Aorta (tissue), 5 donors: ENCODE measurements at regions not wholly inside any gene's neighbourhood (a gene's known extent, or its start where the extent isn't known, plus 50 kb on each side); places are given as distances from the start of the nearest gene placed in this dataset.
"Not testable (repeated sequence)": the region's sequence is repeated elsewhere in the genome, so short reads cannot be mapped to it uniquely, and the experiment has no call there.

Experiments
- ATAC-seq: fragments of 200-7000 bp; cut with Tn5 transposase; one replicate; pipeline ENCODE4 v1.9.1; 2022; ENCODE audit warnings: moderate library complexity; ENCODE audit not compliant: low FRiP score
- DNase-seq, 2 donors: peaks; one replicate each; pipeline ENCODE4 v3.0.0-alpha.2; 2020
- H3K27ac ChIP-seq, 2 donors: one replicate each; pipeline ENCODE4 v1.5.1; 2013; ENCODE audit warnings: low read length in 2 of 2, mild to moderate bottlenecking in 2 of 2, moderate library complexity in 2 of 2, control low read depth in 1 of 2, inconsistent platforms in 1 of 2, low read depth in 1 of 2
- H3K27me3 ChIP-seq, 2 donors: one replicate each; pipeline ENCODE4 v1.6.1; 2013; ENCODE audit warnings: control low read depth in 1 of 2, low read length in 1 of 2, mild to moderate bottlenecking in 1 of 2, moderate library complexity in 1 of 2; ENCODE audit not compliant: insufficient read depth in 2 of 2, control insufficient read depth in 1 of 2
- H3K36me3 ChIP-seq, 2 donors: one replicate each; pipeline ENCODE4 v1.6.1; 2013; ENCODE audit warnings: control low read depth in 1 of 2, low read length in 1 of 2, mild to moderate bottlenecking in 1 of 2; ENCODE audit not compliant: insufficient read depth in 2 of 2, control insufficient read depth in 1 of 2
- H3K4me1 ChIP-seq, 2 donors: one replicate each; pipeline ENCODE4 v1.6.1; 2013; ENCODE audit warnings: low read length in 2 of 2, control low read depth in 1 of 2, mild to moderate bottlenecking in 1 of 2, moderate library complexity in 1 of 2; ENCODE audit not compliant: insufficient read depth in 2 of 2, control insufficient read depth in 1 of 2
- H3K4me3 ChIP-seq, 2 donors: one replicate each; pipeline ENCODE4 v1.5.1; 2013; ENCODE audit warnings: low read length in 2 of 2, control low read depth in 1 of 2, mild to moderate bottlenecking in 1 of 2
- H3K9me3 ChIP-seq: one replicate; pipeline ENCODE4 v1.6.1; 2013; ENCODE audit warnings: mild to moderate bottlenecking, low read length; ENCODE audit not compliant: control insufficient read depth
- whole genome bisulfite sequencing, 2 donors: extraction: QIAGEN DNeasy Blood & Tissue Kit; methylation state at CpG; one replicate each; pipeline ENCODE4 v1.1.7; 2013; 5-methylcytosine and 5-hydroxymethylcytosine counted together
- intact Hi-C, 2 donors: fragments of 100-400 bp; cut with DNase I; formaldehyde crosslinking; loops; one replicate each; pipeline versions ENCODE4 v1.14.2 to v1.15.0; 2022
- donor health status: healthy with polysubstance abuse.
- donor health status: Bipolar disorder and iron deficiency.
- donor health status: DM: no; HTN: no; CAD: no.
- donor health status: DM: no; HTN: no; CAD: no.
- donor health status: DM: yes; HTN: yes; CAD: no.

- H3K4me3 ChIP-seq: no peak overlapping the region
- no peak overlapping the region for H3K27ac ChIP-seq
- no peaks in the 10 kb centered on the region for H3K9me3 ChIP-seq
- H3K36me3 ChIP-seq: peaks cover 8 to 14% of the 10 kb centered on the region in 2 donors
- intact Hi-C loops: no loop called here
- DNase-seq (no peak), ATAC-seq (no peak)
- WGBS, 2 donors: 70 to 77% methylated on average over 7 of the region's 7 CpGs
- no peaks in the 10 kb centered on the region for H3K4me1 ChIP-seq
- H3K27me3 ChIP-seq: no peaks in the 10 kb centered on the region
These were observed 84.6 kb downstream of the IARS1 start for GRCh38 chr9:92208693-92209524.

- no peak for DNase-seq
- 84 to 89% methylated on average over 1 of the region's 1 CpG for WGBS, 2 donors
- ATAC-seq: no peak
- peaks cover 8 to 14% of the 10 kb centered on the region in 2 donors for H3K36me3 ChIP-seq
- no peak overlapping the region for H3K27ac ChIP-seq
- H3K27me3 ChIP-seq: no peaks in the 10 kb centered on the region
- no peaks in the 10 kb centered on the region for H3K9me3 ChIP-seq
- no peak overlapping the region for H3K4me3 ChIP-seq
- intact Hi-C loops: no loop called here
- H3K4me1 ChIP-seq: no peaks in the 10 kb centered on the region
These were observed 87.0 kb downstream of the IARS1 start for GRCh38 chr9:92206488-92206887.

- H3K36me3 ChIP-seq, H3K27ac ChIP-seq, H3K9me3 ChIP-seq, H3K27me3 ChIP-seq, DNase-seq, ATAC-seq, H3K4me1 ChIP-seq, H3K4me3 ChIP-seq, intact Hi-C loops: not testable (repeated sequence)
- WGBS, 2 donors: 83 to 88% methylated on average over 1 of the region's 1 CpG
These were observed 88.7 kb upstream of the SPTLC1 start for GRCh38 chr9:92203887-92204286.

- H3K9me3 ChIP-seq, DNase-seq, H3K27me3 ChIP-seq, H3K4me1 ChIP-seq, intact Hi-C loops, H3K4me3 ChIP-seq, ATAC-seq, H3K27ac ChIP-seq, H3K36me3 ChIP-seq: not testable (repeated sequence)
These were observed 83.0 kb upstream of the SPTLC1 start for GRCh38 chr9:92198237-92198636.

- DNase-seq (no peak), ATAC-seq (no peak)
- 40 to 47% methylated on average over 1 of the region's 1 CpG for WGBS, 2 donors
- Histone ChIP-seq H3K4me1 (no peaks in the 10 kb centered on the region), H3K4me3 (no peak overlapping the region), H3K27me3 (no peaks in the 10 kb centered on the region), H3K36me3 (no peaks in the 10 kb centered on the region), H3K9me3 (peaks cover 2% of the 10 kb centered on the region), H3K27ac (no peak overlapping the region)
- intact Hi-C loops: no loop called here
These were observed 81.7 kb upstream of the SPTLC1 start for GRCh38 chr9:92196909-92197308.

GRCh38 chr9:92196400-92196799 lies 81.2 kb upstream of the SPTLC1 start:
- Histone ChIP-seq H3K27me3 (no peaks in the 10 kb centered on the region), H3K27ac (no peak overlapping the region), H3K36me3 (no peaks in the 10 kb centered on the region), H3K4me1 (no peaks in the 10 kb centered on the region), H3K9me3 (peaks cover 2% of the 10 kb centered on the region), H3K4me3 (no peak overlapping the region)
- no peak for ATAC-seq
- intact Hi-C loops: no loop called here
- DNase-seq: no peak

- intact Hi-C loops: no loop called here
- no peaks in the 10 kb centered on the region for H3K27me3 ChIP-seq
- H3K36me3 ChIP-seq: no peaks in the 10 kb centered on the region
- no peak overlapping the region for H3K27ac ChIP-seq
- H3K4me3 ChIP-seq: no peak overlapping the region
- peaks cover under 1% of the 10 kb centered on the region for H3K9me3 ChIP-seq
- 76 to 81% methylated on average over 6 of the region's 6 CpGs for WGBS, 2 donors
- H3K4me1 ChIP-seq: no peaks in the 10 kb centered on the region
- no peak for ATAC-seq
- no peak for DNase-seq
These were observed 76.6 kb upstream of the SPTLC1 start for GRCh38 chr9:92191801-92192200.

GRCh38 chr9:92190536-92190790 lies 75.2 kb upstream of the SPTLC1 start:
- Histone ChIP-seq H3K36me3 (no peaks in the 10 kb centered on the region), H3K4me3 (no peak overlapping the region), H3K27ac (no peak overlapping the region), H3K4me1 (no peaks in the 10 kb centered on the region), H3K9me3 (no peaks in the 10 kb centered on the region), H3K27me3 (no peaks in the 10 kb centered on the region)
- WGBS, 2 donors: 76 to 86% methylated on average over 2 of the region's 2 CpGs
- intact Hi-C loops: no loop called here
- ATAC-seq (no peak), DNase-seq (no peak)

- Histone ChIP-seq H3K27ac (no peak overlapping the region), H3K36me3 (no peaks in the 10 kb centered on the region), H3K4me3 (no peak overlapping the region), H3K9me3 (no peaks in the 10 kb centered on the region), H3K4me1 (no peaks in the 10 kb centered on the region), H3K27me3 (no peaks in the 10 kb centered on the region)
- no peak for ATAC-seq
- WGBS, 2 donors: 48 to 59% methylated on average over 30 of the region's 30 CpGs
- intact Hi-C loops: no loop called here
- DNase-seq: no peak
These were observed 74.7 kb upstream of the SPTLC1 start for GRCh38 chr9:92189782-92190535.
